CD4-positive, alpha-beta memory T cell (primary cell): ENCODE measurements at regions not wholly inside any gene's neighbourhood (a gene's known extent, or its start where the extent isn't known, plus 50 kb on each side); places are given as distances from the start of the nearest gene placed in this dataset.

ENCODE experiments used
- CTCF ChIA-PET: fragments of 350-600 bp; sonication (Branson Sonifier 250); formaldehyde crosslinking; loops from one replicate; lab custom pipeline; 2021; ENCODE audit warnings: inconsistent platforms; ENCODE audit not compliant: partially characterized antibody; lab: Charles Lee
- POLR2A ChIA-PET: fragments of 350-600 bp; sonication (Branson Sonifier 250); formaldehyde crosslinking; loops from one replicate; lab custom pipeline; 2021; ENCODE audit not compliant: partially characterized antibody; lab: Charles Lee
- DNase-seq, 5 donors: peaks; one replicate each; pipeline versions ENCODE4 v3.0.0 to v3.0.0-alpha.2; 2020 to 2022; ENCODE audit warnings: mixed read lengths in 1 of 5
- H3K27ac ChIP-seq: one replicate; pipeline ENCODE4 v1.7.0; 2013; ENCODE audit warnings: low read depth, low read length
- H3K27me3 ChIP-seq: 2 replicates; pipeline ENCODE4 v1.7.0; 2013; ENCODE audit warnings: mild to moderate bottlenecking, low read length, moderate library complexity; ENCODE audit not compliant: insufficient read depth
- H3K36me3 ChIP-seq: 2 replicates; pipeline ENCODE4 v1.7.0; 2013; ENCODE audit warnings: mild to moderate bottlenecking, low read length, moderate library complexity; ENCODE audit not compliant: insufficient read depth
- H3K4me1 ChIP-seq: 2 replicates; pipeline ENCODE4 v1.7.0; 2013; ENCODE audit warnings: mild to moderate bottlenecking, low read length, moderate library complexity; ENCODE audit not compliant: insufficient read depth
- H3K4me3 ChIP-seq, 2 donors: one replicate each; pipeline ENCODE4 v1.7.0; 2013; ENCODE audit warnings: low read length in 2 of 2, mild to moderate bottlenecking in 1 of 2
- H3K9me3 ChIP-seq, 2 donors: one replicate each; pipeline ENCODE4 v1.7.0; 2013; ENCODE audit warnings: low read length in 2 of 2, control low read depth in 1 of 2; ENCODE audit not compliant: control insufficient read depth in 1 of 2
- H3K27ac Mint-ChIP-seq, 7 donors: one replicate each; pipeline ENCODE4 v1.8.0; 2020 to 2021; ENCODE audit warnings: mixed read lengths in 7 of 7, mild to moderate bottlenecking in 6 of 7, inconsistent platforms in 3 of 7, moderate library complexity in 3 of 7
- H3K27me3 Mint-ChIP-seq, 2 donors: one replicate each; pipeline ENCODE4 v1.8.0; 2020 to 2021; ENCODE audit warnings: mixed read lengths in 2 of 2
- H3K36me3 Mint-ChIP-seq, 2 donors: one replicate each; pipeline ENCODE4 v1.8.0; 2020 to 2021; ENCODE audit warnings: mixed read lengths in 2 of 2, inconsistent platforms in 1 of 2, mild to moderate bottlenecking in 1 of 2
- H3K4me1 Mint-ChIP-seq, 4 donors: one replicate each; pipeline ENCODE4 v1.8.0; 2020 to 2021; ENCODE audit warnings: mixed read lengths in 4 of 4, mild to moderate bottlenecking in 1 of 4
- H3K4me3 Mint-ChIP-seq, 8 donors: one replicate each; pipeline ENCODE4 v1.8.0; 2020 to 2021; ENCODE audit warnings: mixed read lengths in 8 of 8, mild to moderate bottlenecking in 7 of 8, moderate library complexity in 6 of 8, inconsistent platforms in 3 of 8
- H3K9me3 Mint-ChIP-seq, 8 donors: one replicate each; pipeline ENCODE4 v1.8.0; 2020 to 2021; ENCODE audit warnings: mixed read lengths in 8 of 8, mild to moderate bottlenecking in 5 of 8, inconsistent platforms in 3 of 8, moderate library complexity in 1 of 8
- intact Hi-C: fragments of 100-400 bp; cut with micrococcal nuclease; formaldehyde crosslinking; loops from one replicate; pipeline ENCODE4 v1.15.1; 2023

DNA sequence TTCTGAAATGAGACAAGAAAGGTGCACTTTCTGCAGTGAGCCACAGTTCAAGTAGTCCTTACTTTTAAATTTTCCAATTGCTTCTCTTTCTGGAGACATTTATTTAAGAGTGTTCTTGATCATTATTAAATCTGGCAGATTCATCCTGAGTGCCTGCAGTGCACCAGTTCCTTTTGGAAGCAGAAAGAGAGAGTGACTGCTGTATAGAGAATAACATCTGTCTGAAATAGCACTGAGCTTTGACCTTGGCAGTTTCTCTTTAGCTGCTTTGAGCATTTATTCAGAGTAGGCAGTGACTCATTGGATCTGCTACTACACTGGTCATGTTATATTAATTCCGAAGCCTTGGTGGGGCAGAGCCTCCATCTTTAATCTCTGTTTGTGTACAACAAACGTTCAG is 1373.7 kb downstream of the PCDH9 start:
- H3K36me3 ChIP-seq: no peaks in the 10 kb centered on the region
- H3K4me3 ChIP-seq: no peak overlapping the region
- H3K9me3 Mint-ChIP-seq: peaks cover 0 to 26% (median 5%) of the 10 kb centered on the region in 8 donors
- H3K27me3 ChIP-seq: no peaks in the 10 kb centered on the region
- H3K9me3 ChIP-seq: no peaks in the 10 kb centered on the region
- no peak overlapping the region for H3K4me3 Mint-ChIP-seq
- no peak for DNase-seq
- H3K27ac Mint-ChIP-seq: no peak overlapping the region
- H3K27me3 Mint-ChIP-seq: no peaks in the 10 kb centered on the region
- CTCF ChIA-PET: no interaction called here
- H3K4me1 Mint-ChIP-seq: no peaks in the 10 kb centered on the region
- POLR2A ChIA-PET: no interaction called here
- no peaks in the 10 kb centered on the region for H3K36me3 Mint-ChIP-seq
- no peak overlapping the region for H3K27ac ChIP-seq
- H3K4me1 ChIP-seq: no peaks in the 10 kb centered on the region
- intact Hi-C loops: no loop called here

DNA sequence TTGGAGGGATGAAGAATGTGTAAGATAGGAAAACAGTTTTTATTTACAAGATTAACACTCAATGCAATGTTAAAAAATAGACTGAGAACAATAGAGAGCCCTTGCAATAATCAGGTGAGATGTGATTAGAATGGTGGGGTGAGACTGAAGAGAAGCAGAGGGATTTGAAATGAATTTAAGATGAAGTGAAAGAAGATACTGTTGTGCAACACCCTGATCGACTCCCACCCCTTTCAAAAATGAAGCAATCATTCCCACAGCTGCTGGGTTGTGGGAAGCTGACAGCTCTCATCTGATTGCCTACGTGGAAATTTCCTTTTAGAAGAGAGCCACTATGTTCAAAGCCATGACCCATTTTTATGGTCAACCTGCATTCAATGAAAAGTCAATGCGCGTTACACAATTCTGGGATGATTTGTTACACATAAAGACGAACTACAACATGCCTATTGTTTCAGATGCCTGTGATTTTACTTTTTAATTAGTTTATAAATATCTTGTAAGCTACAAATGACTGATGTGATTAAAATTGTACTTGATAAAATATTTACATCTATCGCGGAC is 1374.8 kb downstream of the PCDH9 start:
- no peaks in the 10 kb centered on the region for H3K9me3 ChIP-seq
- H3K27ac ChIP-seq: no peak overlapping the region
- Mint-ChIP-seq H3K27me3 (no peaks in the 10 kb centered on the region), H3K9me3 (peaks cover 0 to 21% (median 5%) of the 10 kb centered on the region in 8 donors), H3K4me1 (no peaks in the 10 kb centered on the region), H3K27ac (no peak overlapping the region), H3K36me3 (no peaks in the 10 kb centered on the region), H3K4me3 (no peak overlapping the region)
- intact Hi-C loops: no loop called here
- no peak overlapping the region for H3K4me3 ChIP-seq
- H3K4me1 ChIP-seq: no peaks in the 10 kb centered on the region
- no peaks in the 10 kb centered on the region for H3K36me3 ChIP-seq
- no peak for DNase-seq
- ChIA-PET POLR2A (no interaction called here), CTCF (no interaction called here)
- H3K27me3 ChIP-seq: no peaks in the 10 kb centered on the region

DNA sequence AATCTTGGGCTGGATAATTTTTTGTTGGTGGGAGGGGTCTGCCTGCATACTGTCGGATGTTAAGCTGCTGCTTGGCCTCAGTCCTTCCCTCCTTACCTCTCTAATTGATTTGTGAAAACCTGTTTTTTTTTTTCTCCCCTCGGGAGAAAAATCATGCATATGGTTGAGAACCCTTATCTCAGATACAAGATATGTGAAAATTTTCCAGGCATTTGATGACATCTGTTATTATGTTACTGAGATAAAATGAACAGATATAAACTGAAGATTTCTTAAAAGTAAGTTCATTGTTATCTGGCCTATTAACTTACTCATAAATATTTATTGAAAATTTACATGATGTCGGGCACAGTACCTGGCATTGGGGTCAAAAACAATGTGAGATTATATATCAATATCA is 1375.7 kb downstream of the PCDH9 start:
- no peaks in the 10 kb centered on the region for H3K36me3 Mint-ChIP-seq
- peaks cover 0 to 16% (median 5%) of the 10 kb centered on the region in 8 donors for H3K9me3 Mint-ChIP-seq

DNA sequence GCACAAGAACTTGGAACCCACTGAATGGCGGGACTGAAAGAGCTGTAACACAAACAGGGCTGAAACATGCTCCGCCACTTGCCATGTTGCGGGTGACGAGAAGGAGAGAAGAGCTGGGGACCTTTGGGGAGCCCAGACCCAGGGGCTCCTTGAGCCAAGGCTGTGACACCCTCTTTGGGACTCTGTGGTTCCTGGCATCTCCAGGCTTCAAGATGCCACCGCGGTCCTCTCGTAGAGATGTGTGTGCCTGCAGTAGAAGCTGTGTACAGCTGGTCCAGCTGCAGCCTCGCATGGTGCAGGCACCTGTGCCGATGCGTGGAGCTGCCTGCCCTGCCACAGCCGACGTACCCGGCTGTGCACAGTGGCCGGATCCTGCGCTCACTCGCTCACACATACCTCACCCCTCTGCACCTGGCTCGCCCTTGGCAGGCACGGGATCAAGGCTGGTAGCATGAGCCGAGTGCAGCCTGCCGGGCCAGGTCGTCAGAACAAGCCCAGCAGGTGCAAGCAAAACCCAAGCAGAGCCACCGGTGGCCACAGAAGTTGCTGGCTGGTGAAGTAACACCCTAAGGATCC is 1385.8 kb downstream of the PCDH9 start:
- H3K9me3 Mint-ChIP-seq: peaks cover 0 to 18% (median 6%) of the 10 kb centered on the region in 8 donors
- Histone ChIP-seq H3K27me3 (no peaks in the 10 kb centered on the region), H3K4me1 (no peaks in the 10 kb centered on the region), H3K36me3 (no peaks in the 10 kb centered on the region), H3K27ac (no peak overlapping the region), H3K9me3 (no peaks in the 10 kb centered on the region), H3K4me3 (no peak overlapping the region)
- no peak for DNase-seq
- intact Hi-C loops: no loop called here
- no peaks in the 10 kb centered on the region for H3K4me1 Mint-ChIP-seq
- H3K4me3 Mint-ChIP-seq: no peak overlapping the region
- ChIA-PET CTCF (no interaction called here), POLR2A (no interaction called here)
- no peaks in the 10 kb centered on the region for H3K27me3 Mint-ChIP-seq
- H3K36me3 Mint-ChIP-seq: no peaks in the 10 kb centered on the region
- no peak overlapping the region for H3K27ac Mint-ChIP-seq

More for the DNA sequence above, 1375.7 kb downstream of the PCDH9 start:
- Mint-ChIP-seq H3K4me3 (no peak overlapping the region), H3K27me3 (no peaks in the 10 kb centered on the region), H3K27ac (no peak overlapping the region), H3K4me1 (no peaks in the 10 kb centered on the region)
- no peak for DNase-seq
- ChIA-PET POLR2A (no interaction called here), CTCF (no interaction called here)
- H3K27ac ChIP-seq: no peak overlapping the region
- intact Hi-C loops: no loop called here
- H3K4me1 ChIP-seq: no peaks in the 10 kb centered on the region
- H3K36me3 ChIP-seq: no peaks in the 10 kb centered on the region
- no peaks in the 10 kb centered on the region for H3K27me3 ChIP-seq
- no peak overlapping the region for H3K4me3 ChIP-seq
- H3K9me3 ChIP-seq: no peaks in the 10 kb centered on the region

DNA sequence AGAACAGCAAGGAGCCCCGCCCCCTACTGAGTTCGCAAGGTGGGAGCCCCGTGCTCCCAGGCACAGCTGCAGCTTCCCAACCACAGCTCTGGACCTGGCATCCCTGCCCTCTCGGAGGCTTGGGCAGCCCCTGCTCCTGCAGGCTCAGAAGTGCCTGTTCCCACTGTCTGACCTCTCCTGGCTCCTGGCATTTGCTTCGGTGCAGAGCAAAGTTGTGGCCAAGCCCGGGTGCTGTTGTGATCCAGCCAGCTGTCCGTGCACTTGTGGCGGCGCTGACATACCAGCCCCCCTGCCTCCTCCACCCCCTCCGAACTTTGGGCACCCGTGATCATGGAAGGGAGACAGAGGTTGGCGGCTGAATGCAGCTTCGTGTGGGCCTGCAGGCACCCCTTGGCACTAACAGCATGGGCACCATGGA is 1386.8 kb downstream of the PCDH9 start:
- H3K27ac ChIP-seq: no peak overlapping the region
- no peak for DNase-seq
- H3K4me3 Mint-ChIP-seq: no peak overlapping the region
- H3K36me3 Mint-ChIP-seq: no peaks in the 10 kb centered on the region
- H3K9me3 ChIP-seq: no peaks in the 10 kb centered on the region
- H3K4me1 Mint-ChIP-seq: no peaks in the 10 kb centered on the region
- no peaks in the 10 kb centered on the region for H3K4me1 ChIP-seq
- H3K27ac Mint-ChIP-seq: no peak overlapping the region
- no peaks in the 10 kb centered on the region for H3K27me3 Mint-ChIP-seq
- CTCF ChIA-PET: interaction anchor here (0.7 kb wide), 1 partner anchor 67 kb away, joined by 3 read pairs; no protein-coding TSS in a partner anchor
- H3K4me3 ChIP-seq: no peak overlapping the region
- intact Hi-C loops: no loop called here
- no peaks in the 10 kb centered on the region for H3K36me3 ChIP-seq
- no peaks in the 10 kb centered on the region for H3K27me3 ChIP-seq
- peaks cover 0 to 18% (median 6%) of the 10 kb centered on the region in 8 donors for H3K9me3 Mint-ChIP-seq
- POLR2A ChIA-PET: no interaction called here

DNA sequence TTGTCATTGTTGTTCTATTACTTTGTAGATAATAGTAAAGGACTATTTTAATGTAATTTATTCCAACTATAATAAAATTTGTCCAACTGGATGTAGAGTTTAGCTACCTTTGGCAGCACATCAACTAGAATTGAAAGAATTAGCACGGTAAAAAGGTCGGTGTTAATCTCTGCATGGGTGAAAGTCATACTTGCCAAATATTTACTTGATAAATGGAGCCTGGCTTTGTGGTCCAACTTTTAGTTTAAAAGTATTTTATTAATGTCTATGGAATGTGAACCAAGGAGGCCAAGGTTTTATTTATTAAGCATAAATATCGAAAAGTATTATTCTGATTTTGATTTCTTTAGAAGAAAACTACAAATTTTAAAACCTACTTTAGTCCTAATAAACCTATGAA is 1389.0 kb downstream of the PCDH9 start:
- Mint-ChIP-seq H3K4me3 (no peak overlapping the region), H3K27ac (no peak overlapping the region), H3K9me3 (peaks cover 0 to 17% (median 6%) of the 10 kb centered on the region in 8 donors), H3K36me3 (no peaks in the 10 kb centered on the region), H3K4me1 (no peaks in the 10 kb centered on the region), H3K27me3 (no peaks in the 10 kb centered on the region)
- Histone ChIP-seq H3K4me3 (no peak overlapping the region), H3K27me3 (no peaks in the 10 kb centered on the region), H3K36me3 (no peaks in the 10 kb centered on the region), H3K9me3 (no peaks in the 10 kb centered on the region), H3K27ac (no peak overlapping the region), H3K4me1 (no peaks in the 10 kb centered on the region)
- POLR2A ChIA-PET: no interaction called here
- intact Hi-C loops: no loop called here
- no peak for DNase-seq
- CTCF ChIA-PET: no interaction called here

DNA sequence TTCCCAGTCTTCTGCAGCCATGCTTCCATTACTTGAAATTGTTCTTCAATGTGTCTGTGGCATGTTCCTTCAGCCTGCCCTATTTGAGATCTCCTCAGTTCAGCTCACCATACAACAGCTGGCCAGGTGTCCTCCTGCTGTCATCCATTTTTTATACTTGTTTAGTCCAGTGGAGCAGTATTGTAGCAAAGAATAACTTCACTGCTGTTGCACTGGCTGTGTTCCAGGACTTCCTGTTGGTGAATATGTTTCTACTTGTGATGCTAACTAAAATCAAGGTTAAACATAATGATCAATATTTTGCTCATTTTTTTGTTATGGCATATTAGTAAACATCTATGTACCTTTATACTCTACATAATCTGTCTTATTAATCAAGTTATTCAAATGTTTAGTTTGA is 1394.1 kb downstream of the PCDH9 start:
- intact Hi-C loops: no loop called here
- H3K27ac Mint-ChIP-seq: no peak overlapping the region
- POLR2A ChIA-PET: no interaction called here

More for the DNA sequence above, 1394.1 kb downstream of the PCDH9 start:
- Mint-ChIP-seq H3K4me1 (no peaks in the 10 kb centered on the region), H3K9me3 (peaks cover 0 to 7% (median under 1%) of the 10 kb centered on the region in 8 donors), H3K27me3 (no peaks in the 10 kb centered on the region), H3K36me3 (no peaks in the 10 kb centered on the region), H3K4me3 (no peak overlapping the region)
- no peaks in the 10 kb centered on the region for H3K27me3 ChIP-seq
- H3K9me3 ChIP-seq: no peaks in the 10 kb centered on the region
- H3K4me1 ChIP-seq: no peaks in the 10 kb centered on the region
- no peaks in the 10 kb centered on the region for H3K36me3 ChIP-seq
- H3K4me3 ChIP-seq: no peak overlapping the region
- no peak for DNase-seq
- no peak overlapping the region for H3K27ac ChIP-seq
- CTCF ChIA-PET: no interaction called here
